ENCODE measurements at regions not wholly inside any gene's neighbourhood (a gene's known extent, or its start where the extent isn't known, plus 50 kb on each side); places are given as distances from the start of the nearest gene placed in this dataset.

GRCh38 chr10:126722726-126723125 is 52.2 kb upstream of the C10orf90 start:
- H3K4me3 ChIP-seq (ENCODE audit: low read depth, low read length) = no peak overlapping the region
- DNase-seq (ENCODE audit: low read depth) = no peak
- TF ChIP-seq CTCF (IDR thresholded peaks at IDR 0.05; ENCODE audit: low read depth, low read length, missing control alignments) = no peak

DNA sequence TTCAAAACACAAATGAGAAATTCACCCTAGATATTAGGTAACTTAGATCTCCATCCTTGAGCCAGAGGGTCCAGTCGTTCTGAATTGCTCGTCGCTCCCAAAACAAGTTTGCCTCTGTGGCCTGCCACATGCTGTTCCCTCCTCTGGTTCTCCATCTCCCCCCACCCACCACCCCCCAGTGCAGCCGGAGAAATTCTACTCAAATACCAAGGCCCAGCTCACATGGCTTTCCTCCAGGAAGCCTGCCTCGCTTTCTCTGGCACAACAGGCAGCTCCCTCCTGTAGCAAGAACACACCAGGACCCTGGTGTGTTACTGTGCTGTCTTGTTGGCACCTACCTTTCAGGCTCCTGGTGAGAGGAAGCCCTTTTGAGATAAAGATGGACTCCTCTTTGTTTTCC is 52.7 kb upstream of the C10orf90 start:
- no peak for DNase-seq (ENCODE audit: low read depth)
- TF ChIP-seq CTCF (IDR thresholded peaks at IDR 0.05; ENCODE audit: low read depth, low read length, missing control alignments) = no peak
- no peak overlapping the region for H3K4me3 ChIP-seq (ENCODE audit: low read depth, low read length)

GRCh38 chr10:126729314-126729870 is 58.9 kb upstream of the C10orf90 start:
- DNase-seq (ENCODE audit: low read depth) = no peak
- no peak for TF ChIP-seq CTCF (IDR thresholded peaks at IDR 0.05; ENCODE audit: low read depth, low read length, missing control alignments)
- H3K4me3 ChIP-seq (ENCODE audit: low read depth, low read length) = no peak overlapping the region

DNA sequence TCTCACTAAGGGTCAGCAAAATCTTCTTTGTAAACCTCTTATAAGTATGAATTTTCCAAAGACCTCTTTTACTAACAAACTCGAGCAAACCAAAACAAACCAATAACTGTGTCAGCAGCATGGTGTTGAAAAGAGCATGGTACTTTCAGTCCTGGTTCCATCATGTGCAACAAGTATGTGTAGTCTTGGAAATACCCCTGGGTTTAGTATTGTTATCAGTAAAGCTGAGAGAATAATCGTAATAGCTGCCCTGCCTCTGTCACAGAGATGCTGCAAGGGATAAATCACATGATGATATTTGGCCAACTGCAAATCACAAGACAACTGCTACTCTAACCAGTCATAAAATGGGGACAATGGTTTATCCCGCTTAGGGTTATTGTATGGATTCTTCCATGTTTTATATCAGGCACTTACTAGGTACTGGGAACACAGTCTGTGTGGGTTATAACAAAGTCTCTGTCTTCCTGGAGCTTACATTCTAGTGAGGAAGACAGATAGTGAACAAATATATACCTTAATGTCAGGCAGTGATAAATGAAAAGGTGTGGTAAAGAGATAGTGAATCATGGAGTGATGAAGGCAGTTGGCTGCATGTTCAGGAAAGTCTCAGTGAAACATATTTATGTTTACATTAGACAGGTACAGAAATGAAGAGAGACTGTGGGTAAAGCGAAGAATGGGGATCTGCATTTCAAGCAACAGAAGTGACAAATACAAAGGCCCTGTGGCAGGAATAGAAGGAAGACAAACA is 60.5 kb upstream of the C10orf90 start:
- TF ChIP-seq CTCF (IDR thresholded peaks at IDR 0.05; ENCODE audit: low read depth, low read length, missing control alignments) = no peak
- DNase-seq (ENCODE audit: low read depth) = no peak
- H3K4me3 ChIP-seq (ENCODE audit: low read depth, low read length) = no peak overlapping the region

GRCh38 chr10:126731610-126731990 is 61.1 kb upstream of the C10orf90 start:
- no peak for DNase-seq (ENCODE audit: low read depth)
- no peak for TF ChIP-seq CTCF (IDR thresholded peaks at IDR 0.05; ENCODE audit: low read depth, low read length, missing control alignments)
- no peak overlapping the region for H3K4me3 ChIP-seq (ENCODE audit: low read depth, low read length)

DNA sequence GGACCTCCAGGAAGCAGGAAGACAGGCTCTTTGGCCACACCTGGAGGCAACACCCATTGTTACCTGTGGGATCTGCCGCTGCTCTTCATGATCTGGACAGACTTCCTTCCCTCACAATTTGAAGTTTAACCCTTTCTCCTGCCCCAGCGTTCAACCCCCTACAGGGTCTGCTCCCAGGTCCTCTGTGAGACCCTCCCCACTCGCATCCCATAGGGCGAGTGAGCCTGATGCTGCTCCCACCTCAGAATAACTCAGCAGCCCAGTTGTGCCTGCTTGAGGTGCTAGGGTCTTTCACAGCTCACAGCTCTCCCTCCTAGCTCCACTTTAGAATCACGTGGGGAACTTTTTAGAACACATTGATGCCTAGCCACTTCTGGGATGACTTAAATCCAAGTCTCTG is 61.8 kb upstream of the C10orf90 start:
- no peak for TF ChIP-seq CTCF (IDR thresholded peaks at IDR 0.05; ENCODE audit: low read depth, low read length, missing control alignments)
- DNase-seq (ENCODE audit: low read depth) = no peak
- H3K4me3 ChIP-seq (ENCODE audit: low read depth, low read length) = no peak overlapping the region

DNA sequence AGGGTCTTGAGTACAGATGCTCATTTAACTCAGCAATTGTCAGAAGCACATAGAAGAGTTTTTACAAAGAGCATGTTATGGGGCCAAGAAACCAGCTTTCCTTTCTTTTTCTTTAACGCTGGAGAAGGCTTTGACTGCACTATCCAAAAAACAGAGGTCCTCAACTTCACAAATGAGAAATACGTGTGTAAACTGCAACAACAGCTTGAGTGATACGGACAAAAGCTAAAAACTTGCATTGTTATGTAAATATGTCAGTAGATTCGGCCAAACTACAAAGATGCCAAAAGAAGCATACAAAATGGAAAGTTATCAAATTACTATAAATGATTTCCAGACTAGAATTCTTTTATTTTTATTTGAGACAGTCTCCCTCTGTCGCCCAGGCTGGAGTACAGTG is 62.4 kb upstream of the C10orf90 start:
- TF ChIP-seq CTCF (IDR thresholded peaks at IDR 0.05; ENCODE audit: low read depth, low read length, missing control alignments) = no peak
- H3K4me3 ChIP-seq (ENCODE audit: low read depth, low read length) = no peak overlapping the region
- no peak for DNase-seq (ENCODE audit: low read depth)
